Hematopoietic multipotent progenitor cell treated with erythropoietin and hydrocortisone succinate and interleukin-3 and kit ligand, for 4 days (in vitro differentiated cells): ENCODE measurements at regions not wholly inside any gene's neighbourhood (a gene's known extent, or its start where the extent isn't known, plus 50 kb on each side); places are given as distances from the start of the nearest gene placed in this dataset.
"Not testable (repeated sequence)": the region's sequence is repeated elsewhere in the genome, so short reads cannot be mapped to it uniquely, and the experiment has no call there.

Source experiments
- DNase-seq: peaks from one replicate; pipeline ENCODE4 v3.0.0-alpha.2; 2015

DNA sequence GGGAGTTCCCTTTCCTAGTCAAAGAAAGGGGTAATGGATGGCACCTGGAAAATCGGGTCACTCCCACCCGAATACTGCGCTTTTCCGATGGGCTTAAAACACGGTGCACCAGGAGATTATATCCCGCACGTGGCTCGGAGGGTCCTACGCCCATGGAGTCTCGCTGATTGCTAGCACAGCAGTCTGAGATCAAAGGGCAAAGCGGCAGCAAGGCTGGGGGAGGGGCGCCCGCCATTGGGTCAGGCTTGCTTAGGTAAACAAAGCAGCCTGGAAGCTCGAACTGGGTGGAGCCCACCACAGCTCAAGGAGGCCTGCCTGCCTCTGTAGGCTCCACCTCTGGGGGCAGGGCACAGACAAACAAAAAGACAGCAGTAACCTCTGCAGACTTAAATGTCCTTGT is 683.3 kb upstream of the MIR17HG start:
- not testable (repeated sequence) for DNase-seq

DNA sequence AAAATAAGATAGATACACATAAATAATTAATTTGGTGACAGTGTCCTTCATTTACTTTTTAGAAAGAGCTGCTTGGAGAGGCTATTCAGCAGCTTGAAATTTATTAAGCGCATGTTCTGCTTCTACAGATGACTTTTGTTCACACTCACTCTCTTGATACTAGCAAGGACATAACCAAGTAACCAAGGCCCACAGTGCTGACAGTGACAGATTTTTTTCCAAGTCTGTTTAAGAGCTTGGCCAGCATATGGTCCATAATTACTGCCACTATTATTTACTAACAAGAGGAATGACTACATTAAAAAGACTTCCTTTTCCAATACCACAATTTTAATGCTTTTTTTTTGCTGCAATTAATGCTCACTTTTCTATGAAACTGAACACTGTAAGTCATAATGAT is 673.7 kb upstream of the MIR17HG start:
- DNase-seq = no peak

DNA sequence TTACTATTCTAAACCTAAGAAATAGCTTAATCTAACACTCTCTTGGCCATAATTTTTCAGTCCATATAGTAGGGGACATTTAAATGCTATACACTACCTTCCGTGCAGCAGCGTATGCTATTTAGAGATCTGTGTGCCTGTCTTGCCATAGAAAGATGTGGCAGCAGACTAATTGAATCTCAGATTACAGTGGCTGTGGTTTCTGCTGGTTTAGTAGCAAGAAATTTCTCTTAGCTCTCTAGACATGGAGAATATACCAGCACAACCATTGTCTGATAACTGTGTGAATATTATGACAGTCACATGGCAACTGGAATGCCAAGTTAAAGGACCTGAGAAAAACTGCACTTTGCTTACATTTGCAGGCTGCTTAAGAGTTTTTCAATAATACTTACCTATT is 672.4 kb upstream of the MIR17HG start:
- DNase-seq = no peak

DNA sequence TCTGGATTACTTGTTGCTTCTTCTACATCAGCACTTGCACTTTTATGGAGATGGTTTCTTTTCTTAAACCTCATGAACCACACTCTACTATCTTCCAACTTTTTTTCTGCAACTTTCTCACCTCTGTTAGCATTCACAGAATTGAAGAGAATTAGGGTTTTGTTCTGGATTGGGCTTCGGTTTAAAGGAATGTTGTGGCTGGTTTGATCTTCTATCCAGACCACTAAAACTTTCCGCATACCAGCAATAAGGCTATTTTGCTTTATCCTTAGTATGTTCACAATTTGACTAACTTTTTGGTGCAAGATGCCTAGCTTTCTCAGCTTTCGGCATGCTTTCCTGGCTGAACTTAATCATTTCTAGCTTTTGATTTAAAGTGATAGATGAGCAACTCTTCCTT is 666.7 kb upstream of the MIR17HG start:
- no peak for DNase-seq

- no peak for DNase-seq
These were observed 663.8 kb upstream of the MIR17HG start for GRCh38 chr13:90683711-90684131.

DNA sequence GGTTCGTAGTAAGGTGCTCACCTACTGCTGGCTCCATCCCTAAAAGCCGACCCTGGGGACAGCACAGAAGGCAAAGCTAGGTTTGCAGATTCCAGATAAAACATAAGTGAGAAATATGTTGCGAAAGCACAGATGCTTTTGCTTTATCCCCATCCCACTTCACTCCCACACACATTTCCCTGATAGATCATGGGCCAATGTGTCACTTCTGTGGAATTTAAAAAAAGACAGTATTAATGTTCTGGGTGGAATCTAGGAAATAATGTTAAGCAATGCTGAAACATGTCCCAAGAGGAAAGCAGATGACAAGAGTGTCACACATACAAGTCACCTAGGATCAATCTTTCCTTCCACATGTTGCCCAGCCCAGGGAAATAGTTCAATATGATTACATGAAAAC is 661.0 kb upstream of the MIR17HG start:
- no peak for DNase-seq

GRCh38 chr13:90689111-90689510 is 658.4 kb upstream of the MIR17HG start:
- DNase-seq = no peak

GRCh38 chr13:90690458-90691080 is 656.9 kb upstream of the MIR17HG start:
- DNase-seq = peak; percentile 2

GRCh38 chr13:90696254-90696653 is 651.2 kb upstream of the MIR17HG start:
- no peak for DNase-seq

GRCh38 chr13:90696656-90697055 is 650.8 kb upstream of the MIR17HG start:
- peak; percentile 1 for DNase-seq

- DNase-seq = no peak
These were observed 647.1 kb upstream of the MIR17HG start for GRCh38 chr13:90700340-90700739.

GRCh38 chr13:90701264-90701663 is 646.2 kb upstream of the MIR17HG start:
- DNase-seq = no peak

DNA sequence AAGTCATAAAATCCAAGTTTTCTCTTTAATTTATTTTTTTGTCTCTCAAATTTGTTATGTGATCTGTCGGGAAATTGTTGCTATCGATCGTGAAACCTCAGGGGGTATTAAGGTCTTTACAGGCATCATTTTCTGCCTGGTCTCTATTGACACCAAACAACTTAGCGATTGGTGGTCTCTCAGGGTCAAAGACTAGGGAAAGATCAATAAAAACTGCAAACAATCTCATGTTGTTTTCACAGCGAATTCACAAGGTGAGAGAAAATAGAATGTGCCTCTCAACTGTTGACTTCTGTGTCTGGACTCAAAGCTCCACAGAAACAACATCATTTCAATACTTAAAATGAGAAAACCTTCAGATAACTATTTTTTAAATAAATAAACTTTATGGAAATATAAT is 645.4 kb upstream of the MIR17HG start:
- no peak for DNase-seq

DNA sequence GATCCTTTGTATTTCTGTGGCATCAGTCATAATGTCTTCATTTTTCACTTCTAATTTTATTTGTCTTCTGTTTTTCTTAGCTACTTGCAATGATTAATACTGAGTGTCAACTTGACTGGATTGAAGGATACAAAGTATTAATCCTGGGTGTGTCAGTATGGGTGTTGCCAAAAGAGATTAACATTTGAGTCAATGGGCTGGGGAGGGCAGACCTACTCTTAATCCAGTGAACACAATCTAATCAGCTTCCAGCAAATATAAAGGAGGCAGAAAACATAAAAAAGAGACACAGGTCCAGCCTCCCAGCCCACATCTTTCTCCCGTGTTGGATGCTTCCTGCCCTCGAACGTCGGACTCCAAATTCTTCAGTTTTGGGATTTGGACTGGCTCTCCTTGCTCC is 640.9 kb upstream of the MIR17HG start:
- no peak for DNase-seq

DNA sequence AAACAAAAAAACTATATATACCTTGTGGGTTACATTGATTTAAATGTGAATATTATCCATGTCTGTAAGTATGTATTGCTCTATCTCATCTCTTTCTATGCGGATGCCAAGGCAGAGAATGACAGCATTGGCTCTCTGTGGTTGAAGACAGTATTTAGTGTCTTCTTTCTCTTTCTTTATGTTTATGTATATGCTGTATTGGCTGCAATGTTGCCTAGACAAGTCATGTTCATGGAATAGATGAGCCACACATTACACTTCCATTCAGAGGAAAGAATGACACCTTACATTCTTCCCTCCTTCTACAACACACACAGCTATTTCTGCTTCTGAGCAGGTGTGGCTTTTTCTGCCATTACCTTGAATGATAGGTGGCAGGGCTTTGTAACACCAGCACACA is 639.4 kb upstream of the MIR17HG start:
- DNase-seq = no peak

DNA sequence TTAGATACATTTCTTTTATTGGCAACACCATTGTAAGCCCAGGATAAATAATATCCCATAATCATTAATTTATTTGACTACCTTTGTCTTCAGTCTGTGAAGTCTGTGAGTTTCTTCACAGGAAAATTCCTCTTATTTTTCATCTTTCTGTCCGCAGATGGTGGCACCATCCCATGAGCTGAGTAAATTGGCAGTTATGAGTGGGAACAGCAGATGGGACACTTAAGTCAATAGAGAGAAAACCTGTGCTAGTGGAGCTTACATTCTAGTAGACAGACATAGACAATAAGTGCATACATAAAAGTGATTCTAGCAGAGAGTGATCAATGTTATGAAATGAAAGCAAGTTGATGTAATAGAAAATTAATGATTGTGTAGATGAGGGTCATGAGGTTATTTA is 638.2 kb upstream of the MIR17HG start:
- DNase-seq = no peak

DNA sequence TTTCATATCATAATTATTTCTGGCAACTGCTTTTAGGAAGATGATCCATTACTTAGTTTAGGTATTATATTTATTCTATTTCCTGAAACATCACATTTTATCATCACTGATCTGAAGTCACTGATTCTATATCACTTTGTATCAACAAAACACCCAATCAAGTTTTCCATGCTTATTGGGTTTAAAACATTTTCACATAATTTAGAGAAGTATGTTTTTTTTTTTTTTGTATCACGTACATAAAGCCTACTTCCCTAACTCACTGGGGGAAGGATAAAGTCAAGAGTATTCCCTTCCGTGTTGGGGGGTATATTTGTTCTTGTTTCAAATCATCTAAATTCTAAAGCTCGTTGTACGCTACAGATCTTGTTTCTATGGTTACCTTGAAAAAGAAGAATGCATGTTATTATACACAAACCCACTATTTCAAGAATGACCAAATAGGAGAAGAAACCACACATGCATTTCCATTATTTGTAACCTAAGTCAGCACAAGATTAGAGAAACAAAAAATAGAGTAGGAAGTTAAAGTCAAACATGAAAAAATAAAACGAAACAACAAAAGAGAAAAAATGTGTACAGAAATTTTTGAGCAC is 637.2 kb upstream of the MIR17HG start:
- DNase-seq = no peak

DNA sequence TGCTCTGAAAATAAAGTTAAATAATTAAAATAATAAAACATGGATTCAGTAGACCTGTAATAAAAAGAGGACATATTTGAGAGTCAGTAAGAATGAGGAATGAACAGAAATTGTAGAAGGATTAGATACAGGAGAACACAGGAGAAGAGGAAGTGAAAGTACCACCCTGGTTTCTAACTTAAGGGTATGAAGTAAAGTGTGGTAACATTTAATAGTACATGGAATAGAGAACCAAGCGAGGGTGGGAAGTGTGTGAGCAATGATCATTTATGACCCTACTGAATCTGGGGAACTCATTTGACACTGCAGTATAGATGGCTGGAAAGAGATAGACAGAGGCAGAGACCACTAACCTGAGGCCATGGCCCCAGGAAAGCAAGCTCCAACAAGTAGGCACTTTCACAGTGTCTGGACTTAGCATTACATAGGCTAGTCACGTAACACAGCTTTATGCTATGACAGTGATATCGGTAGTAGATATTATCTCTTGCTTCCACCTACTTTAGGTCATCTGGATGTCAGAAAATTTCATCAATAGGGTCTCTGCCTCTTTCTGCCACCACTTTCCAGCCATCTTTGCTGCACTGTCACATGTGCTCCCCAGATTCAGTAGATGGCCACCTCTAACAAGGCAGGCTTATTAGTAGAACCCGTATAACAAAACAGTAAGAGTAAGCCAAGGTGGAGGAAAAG is 633.9 kb upstream of the MIR17HG start:
- peak; percentile 4 for DNase-seq

GRCh38 chr13:90715485-90715884 is 632.0 kb upstream of the MIR17HG start:
- DNase-seq = no peak

DNA sequence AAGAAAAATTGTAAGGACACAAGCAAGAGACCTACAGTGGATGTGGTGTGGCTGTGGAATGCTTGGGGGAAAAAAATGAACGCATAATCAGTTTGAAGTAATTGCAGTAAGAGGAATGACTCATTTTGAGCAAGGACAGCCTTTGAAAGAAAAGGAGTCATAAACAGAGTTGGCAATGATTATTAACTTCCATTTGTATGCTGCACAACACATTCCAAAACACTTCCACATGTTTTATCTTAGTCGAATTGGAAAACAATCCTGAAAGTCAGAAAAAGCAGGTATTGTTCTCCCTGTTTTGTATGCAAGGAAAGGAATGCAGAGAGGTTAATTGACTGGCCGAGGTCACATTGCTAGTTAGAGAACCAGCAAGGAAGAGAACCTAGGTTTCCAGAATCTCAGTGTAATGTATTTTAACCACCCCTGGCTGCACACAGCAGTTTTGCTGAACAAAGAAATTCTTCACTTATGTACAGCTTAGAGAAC is 630.0 kb upstream of the MIR17HG start:
- no peak for DNase-seq

DNA sequence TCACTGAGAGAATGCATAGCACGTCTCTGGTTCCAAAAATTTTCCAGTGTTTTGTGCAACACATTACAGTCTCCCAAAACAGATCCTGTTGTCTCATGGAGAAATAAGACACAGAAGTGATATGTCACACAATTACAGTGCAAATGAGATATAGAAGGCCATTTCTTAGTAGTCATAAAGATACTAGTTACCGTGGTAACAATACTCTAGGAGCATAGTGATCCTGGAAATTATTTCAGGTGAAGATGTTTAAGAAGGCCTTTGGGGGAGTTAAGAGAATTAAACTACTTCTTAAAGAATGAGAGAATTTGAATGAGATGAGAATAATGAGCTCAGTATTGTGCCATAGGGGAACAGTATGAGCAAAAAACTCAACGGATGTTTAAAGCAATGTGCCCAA is 628.0 kb upstream of the MIR17HG start:
- no peak for DNase-seq

DNA sequence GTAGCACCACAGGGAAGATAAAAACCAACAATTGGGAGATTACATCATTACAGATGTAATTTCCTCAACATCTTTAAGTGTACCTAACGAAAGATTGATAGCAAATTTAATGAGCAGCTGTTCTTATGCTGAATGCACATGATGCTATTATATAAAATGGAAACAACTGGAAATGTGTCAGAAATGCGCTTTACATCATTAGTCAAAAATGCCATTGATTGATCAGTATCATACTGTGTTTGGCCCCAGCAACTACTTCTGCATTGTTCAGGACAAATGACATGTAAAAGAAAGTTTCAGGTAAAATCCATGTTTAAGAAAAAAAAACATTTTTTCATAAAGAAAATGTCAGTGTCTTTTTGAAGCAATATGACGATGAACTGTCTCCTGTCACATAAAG is 625.5 kb upstream of the MIR17HG start:
- DNase-seq = no peak

- DNase-seq = no peak
These were observed 624.1 kb upstream of the MIR17HG start for GRCh38 chr13:90723381-90723780.

- no peak for DNase-seq
These were observed 621.1 kb upstream of the MIR17HG start for GRCh38 chr13:90726375-90726774.
